ENCODE measurements at regions not wholly inside any gene's neighbourhood (a gene's known extent, or its start where the extent isn't known, plus 50 kb on each side); places are given as distances from the start of the nearest gene placed in this dataset.
"Not testable (repeated sequence)": the region's sequence is repeated elsewhere in the genome, so short reads cannot be mapped to it uniquely, and the experiment has no call there.

- H3K4me3 Mint-ChIP-seq, result no peak overlapping the region
- Histone ChIP-seq H3K79me2 (ENCODE audit: insufficient read depth, low read length) (no peaks in the 10 kb centered on the region), H3K4me2 (ENCODE audit: insufficient read depth, insufficient read length, low read length) (no peak overlapping the region), H2BK5ac (ENCODE audit: insufficient read length, low read length) (no peak overlapping the region), H3K79me1 (ENCODE audit: insufficient read depth, low read depth, low read length, poor library complexity, severe bottlenecking) (no peaks in the 10 kb centered on the region), H4K20me1 (ENCODE audit: control insufficient read depth, insufficient read depth, insufficient read length) (no peaks in the 10 kb centered on the region), H4K8ac (replicated peaks; ENCODE audit: insufficient read length, low read depth, low read length) (no peak overlapping the region), H3K56ac (ENCODE audit: insufficient read length, low read depth, low read length) (no peak overlapping the region), H2AFZ (ENCODE audit: low read length) (no peak overlapping the region), H2BK20ac (ENCODE audit: low read depth, low read length, poor library complexity, severe bottlenecking) (no peak overlapping the region), H3K9me3 (ENCODE audit: control insufficient read depth, low read depth, low read length) (no peaks in the 10 kb centered on the region), H2AK5ac (ENCODE audit: insufficient read length, low read length) (no peak overlapping the region), H3K4ac (ENCODE audit: low read depth, low read length) (no peak overlapping the region), H3K23me2 (ENCODE audit: insufficient read length, low read depth, low read length, poor library complexity, severe bottlenecking) (no peaks in the 10 kb centered on the region), H3K27me3 (ENCODE audit: insufficient read depth, low read length) (no peaks in the 10 kb centered on the region), H3K27ac (ENCODE audit: insufficient read length, low read depth, low read length) (no peak overlapping the region), H3K23ac (ENCODE audit: insufficient read length, low read depth, low read length) (no peak overlapping the region), H3K9ac (ENCODE audit: extremely low read depth, insufficient read length, low read length) (no peak overlapping the region), H4K5ac (ENCODE audit: insufficient read length, low read depth, low read length) (no peak overlapping the region), H2BK15ac (ENCODE audit: low read depth, low read length) (no peak overlapping the region), H3K4me1 (ENCODE audit: insufficient read depth, low read length) (no peaks in the 10 kb centered on the region), H3K18ac (ENCODE audit: insufficient read length, low read depth, low read length) (no peak overlapping the region), H4K91ac (ENCODE audit: insufficient read length, low read depth, low read length) (no peak overlapping the region), H2BK12ac (ENCODE audit: insufficient read length, low read depth, low read length) (no peak overlapping the region), H3K14ac (ENCODE audit: insufficient read depth, low read length) (no peak overlapping the region), H3T11ph (ENCODE audit: low read length) (no peak overlapping the region), H2BK120ac (ENCODE audit: low read depth, low read length, poor library complexity, severe bottlenecking) (no peak overlapping the region)
- H3K27ac Mint-ChIP-seq, result no peak overlapping the region; a peak in 1 of 7 replicates
- H3K4me1 Mint-ChIP-seq, result peaks cover 2% of the 10 kb centered on the region in 2 experiments; a peak in 2 of 4 replicates
- H3K9me3 Mint-ChIP-seq, result no peaks in the 10 kb centered on the region
- H3K36me3 Mint-ChIP-seq (ENCODE audit: insufficient read depth in 1 of 3, low read depth in 3 of 3), result no peaks in the 10 kb centered on the region
- WGBS (ENCODE audit: extremely low coverage, insufficient read length, low lambda C conversion rate), result no CpG with 5 or more reads among the region's 7 CpGs
- no peak for DNase-seq
- 0 out of 3 replicates have a peak, but pooled peaks have one; percentile 20 for TF ChIP-seq CTCF (conservative IDR thresholded peaks at IDR 0.05)
- H3K27me3 Mint-ChIP-seq (ENCODE audit: low read depth), result peaks cover 3% of the 10 kb centered on the region; the same call in 1 of the 2 replicates
These were observed 580.9 kb downstream of the GLRX3 start for GRCh38 chr10:130717083-130717482.

DNA sequence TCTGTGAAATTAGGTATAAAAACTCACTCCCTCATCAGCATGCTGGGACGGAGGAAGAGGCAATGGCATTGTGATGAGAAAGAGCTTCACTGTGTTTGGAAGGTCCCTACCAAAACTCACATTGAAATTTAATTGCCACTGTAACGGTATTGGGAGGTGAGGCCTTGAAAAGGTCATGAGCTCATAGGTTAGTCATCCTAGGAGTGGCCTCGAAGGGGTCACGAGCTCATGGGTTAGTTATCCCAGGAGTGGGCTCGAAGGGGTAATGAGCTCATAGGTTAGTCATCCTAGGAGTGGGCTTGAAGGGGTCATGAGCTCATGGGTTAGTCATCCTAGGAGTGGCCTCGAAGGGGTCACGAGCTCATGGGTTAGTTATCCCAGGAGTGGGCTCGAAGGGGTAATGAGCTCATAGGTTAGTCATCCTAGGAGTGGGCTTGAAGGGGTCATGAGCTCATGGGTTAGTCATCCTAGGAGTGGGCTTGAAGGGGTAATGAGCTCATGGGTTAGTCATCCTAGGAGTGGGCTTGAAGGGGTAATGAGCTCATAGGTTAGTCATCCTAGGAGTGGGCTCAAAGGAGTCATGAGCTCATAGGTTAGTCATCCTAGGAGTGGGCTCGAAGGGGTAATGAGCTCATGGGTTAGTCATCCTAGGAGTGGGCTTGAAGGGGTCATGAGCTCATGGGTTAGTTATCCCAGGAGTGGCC, 582.7 kb downstream of the GLRX3 start:
- not testable (repeated sequence) for H3T11ph ChIP-seq (ENCODE audit: low read length); H3K9me3 Mint-ChIP-seq; H2BK5ac ChIP-seq (ENCODE audit: insufficient read length, low read length); H2BK12ac ChIP-seq (ENCODE audit: insufficient read length, low read depth, low read length); H3K18ac ChIP-seq (ENCODE audit: insufficient read length, low read depth, low read length); H3K4me3 Mint-ChIP-seq; H3K56ac ChIP-seq (ENCODE audit: insufficient read length, low read depth, low read length); H3K4ac ChIP-seq (ENCODE audit: low read depth, low read length); H3K79me1 ChIP-seq (ENCODE audit: insufficient read depth, low read depth, low read length, poor library complexity, severe bottlenecking); H2BK20ac ChIP-seq (ENCODE audit: low read depth, low read length, poor library complexity, severe bottlenecking); H3K27me3 Mint-ChIP-seq (ENCODE audit: low read depth); DNase-seq; H3K4me1 ChIP-seq (ENCODE audit: insufficient read depth, low read length); H3K36me3 Mint-ChIP-seq (ENCODE audit: insufficient read depth in 1 of 3, low read depth in 3 of 3); H3K9me3 ChIP-seq (ENCODE audit: control insufficient read depth, low read depth, low read length); H2BK120ac ChIP-seq (ENCODE audit: low read depth, low read length, poor library complexity, severe bottlenecking); H3K27ac ChIP-seq (ENCODE audit: insufficient read length, low read depth, low read length); H4K8ac ChIP-seq (replicated peaks; ENCODE audit: insufficient read length, low read depth, low read length); H3K23me2 ChIP-seq (ENCODE audit: insufficient read length, low read depth, low read length, poor library complexity, severe bottlenecking); H3K27ac Mint-ChIP-seq; H3K27me3 ChIP-seq (ENCODE audit: insufficient read depth, low read length); H2AFZ ChIP-seq (ENCODE audit: low read length); H3K79me2 ChIP-seq (ENCODE audit: insufficient read depth, low read length); H2AK5ac ChIP-seq (ENCODE audit: insufficient read length, low read length); H3K23ac ChIP-seq (ENCODE audit: insufficient read length, low read depth, low read length); H4K20me1 ChIP-seq (ENCODE audit: control insufficient read depth, insufficient read depth, insufficient read length); H3K14ac ChIP-seq (ENCODE audit: insufficient read depth, low read length); H4K5ac ChIP-seq (ENCODE audit: insufficient read length, low read depth, low read length); H3K9ac ChIP-seq (ENCODE audit: extremely low read depth, insufficient read length, low read length); H2BK15ac ChIP-seq (ENCODE audit: low read depth, low read length); H4K91ac ChIP-seq (ENCODE audit: insufficient read length, low read depth, low read length); H3K4me1 Mint-ChIP-seq; H3K4me2 ChIP-seq (ENCODE audit: insufficient read depth, insufficient read length, low read length)
- no CpG with 5 or more reads among the region's 9 CpGs for WGBS (ENCODE audit: extremely low coverage, insufficient read length, low lambda C conversion rate)

All from H9 (cell line).